SK-N-SH (cell line): ENCODE measurements at regions not wholly inside any gene's neighbourhood (a gene's known extent, or its start where the extent isn't known, plus 50 kb on each side); places are given as distances from the start of the nearest gene placed in this dataset.

Experiments
- CTCF ChIA-PET: fragments of 300-600, 350-600 bp; formaldehyde crosslinking; extraction: SDS; loops from one replicate; lab custom pipeline; 2021; lab: Yijun Ruan, JAX
- POLR2A ChIA-PET: fragments of 350-600 bp; sonication (Branson Sonifier 250); formaldehyde crosslinking; extraction: SDS; loops from one replicate; lab custom pipeline; 2020; ENCODE audit warnings: antibody characterized with exemption, inconsistent platforms; lab: Yijun Ruan, JAX
- DNase-seq: peaks from one replicate; pipeline ENCODE4 v3.0.0; 2012
- H2AFZ ChIP-seq: fragments of 200-600 bp; sonication (generic); 2 replicates; pipeline ENCODE4 v1.8.1; 2016; ENCODE audit warnings: antibody characterized with exemption, mild to moderate bottlenecking, low read depth
- H3F3A ChIP-seq: fragments of 200-600 bp; sonication (generic); replicated peaks from 2 replicates; pipeline ENCODE3; 2016; ENCODE audit warnings: antibody characterized with exemption, mild to moderate bottlenecking; ENCODE audit not compliant: insufficient read depth
- H3K27ac ChIP-seq, 2 experiments: fragments of 200-500 bp in 1 of 2; fragments of 200-600 bp in 1 of 2; sonication (Bioruptor generic) in 1 of 2; sonication (generic), shearing (Covaris generic) in 1 of 2; 2 replicates each; pipeline versions ENCODE4 v1.5.1 to v1.6.1; 2014 to 2016; ENCODE audit warnings: low read depth in 2 of 2, inconsistent platforms in 1 of 2, low read length in 1 of 2, mild to moderate bottlenecking in 1 of 2, mixed read lengths in 1 of 2
- H3K27me3 ChIP-seq: fragments of 200-600 bp; sonication (generic), shearing (Covaris generic); 2 replicates; pipeline ENCODE4 v1.6.1; 2016; ENCODE audit warnings: mixed run types; ENCODE audit not compliant: insufficient read depth
- H3K36me3 ChIP-seq, 2 experiments: fragments of 200-500 bp in 1 of 2; fragments of 200-600 bp in 1 of 2; sonication (Bioruptor generic) in 1 of 2; sonication (generic) in 1 of 2; replicated peaks in 1 of 2; 2 replicates each; pipeline versions ENCODE3 to v1.5.1; 2014 to 2016; ENCODE audit warnings: low read length in 1 of 2, mild to moderate bottlenecking in 1 of 2; ENCODE audit not compliant: insufficient read depth in 2 of 2, control insufficient read depth in 1 of 2
- H3K4me1 ChIP-seq, 2 experiments: fragments of 200-500 bp in 1 of 2; fragments of 200-600 bp in 1 of 2; sonication (Bioruptor generic) in 1 of 2; sonication (generic), shearing (Covaris generic) in 1 of 2; 2 replicates each; pipeline versions ENCODE4 v1.5.1 to v1.6.1; 2014 to 2016; ENCODE audit warnings: low read depth in 1 of 2, low read length in 1 of 2, mixed run types in 1 of 2; ENCODE audit not compliant: insufficient read depth in 2 of 2, control insufficient read depth in 1 of 2
- H3K4me2 ChIP-seq: fragments of 200-600 bp; sonication (generic), shearing (Covaris generic); 2 replicates; pipeline ENCODE4 v1.6.1; 2017; ENCODE audit warnings: mixed run types
- H3K4me3 ChIP-seq, 2 experiments: fragments of 200-500 bp in 1 of 2; fragments of 200-600 bp in 1 of 2; sonication (Bioruptor generic) in 1 of 2; sonication (generic), shearing (Covaris generic) in 1 of 2; 2 replicates each; pipeline versions ENCODE4 v1.5.1 to v1.8.1; 2014 to 2016; ENCODE audit warnings: low read depth in 2 of 2, inconsistent platforms in 1 of 2, low read length in 1 of 2, mild to moderate bottlenecking in 1 of 2, mixed read lengths in 1 of 2, moderate library complexity in 1 of 2
- H3K79me2 ChIP-seq: fragments of 200-600 bp; sonication (generic); 2 replicates; pipeline ENCODE4 v1.8.1; 2017; ENCODE audit warnings: mild to moderate bottlenecking; ENCODE audit not compliant: insufficient read depth
- H3K9ac ChIP-seq: fragments of 200-600 bp; sonication (generic); 2 replicates; pipeline ENCODE4 v1.6.1; 2017; ENCODE audit warnings: mixed run types
- H3K9me2 ChIP-seq: fragments of 200-600 bp; sonication (generic); 2 replicates; pipeline ENCODE4 v1.6.1; 2017; ENCODE audit warnings: mixed run types
- H3K9me3 ChIP-seq: fragments of 200-600 bp; sonication (generic); 2 replicates; pipeline ENCODE4 v1.6.1; 2017; ENCODE audit warnings: mixed run types, mild to moderate bottlenecking, moderate library complexity
- H4K20me1 ChIP-seq: fragments of 200-600 bp; sonication (generic); 2 replicates; pipeline ENCODE4 v1.6.1; 2017; ENCODE audit warnings: mild to moderate bottlenecking, mixed run types; ENCODE audit not compliant: insufficient read depth
- CHD2 ChIP-seq: fragments of 150-350 bp; IDR thresholded peaks from 2 replicates; pipeline ENCODE4 v1.6.1; 2018; ENCODE audit warnings: low read length; ENCODE audit not compliant: partially characterized antibody
- EP300 ChIP-seq, 2 experiments: IDR thresholded peaks; 2 replicates each; pipeline versions ENCODE4 v1.4.0 to v1.6.1; 2012; ENCODE audit warnings: borderline replicate concordance in 1 of 2, low read depth in 1 of 2, low read length in 1 of 2
- FOXM1 ChIP-seq: IDR thresholded peaks from 2 replicates; pipeline ENCODE4 v1.4.0; 2012; ENCODE audit warnings: low read depth, mild to moderate bottlenecking
- GABPA ChIP-seq: IDR thresholded peaks from 2 replicates; pipeline ENCODE4 v1.4.0; 2012; ENCODE audit warnings: low read depth, mild to moderate bottlenecking
- IRF3 ChIP-seq: fragments of 150-350 bp; IDR thresholded peaks from 2 replicates; pipeline ENCODE4 v1.6.1; 2016; ENCODE audit warnings: mild to moderate bottlenecking, low read depth, low read length
- JUND ChIP-seq: IDR thresholded peaks from 2 replicates; pipeline ENCODE4 v1.4.0; 2012
- MEF2A ChIP-seq: IDR thresholded peaks from 2 replicates; pipeline ENCODE4 v1.4.0; 2012; ENCODE audit warnings: low read depth, borderline replicate concordance
- MXI1 ChIP-seq: IDR thresholded peaks from 2 replicates; pipeline ENCODE4 v1.6.1; 2012; ENCODE audit warnings: mild to moderate bottlenecking, low read depth, low read length, improper control_type of control experiment
- NFIC ChIP-seq: IDR thresholded peaks from 2 replicates; pipeline ENCODE4 v1.4.0; 2012; ENCODE audit warnings: borderline replicate concordance
- NRF1 ChIP-seq: IDR thresholded peaks from 2 replicates; pipeline ENCODE4 v1.6.1; 2012; ENCODE audit warnings: low read depth, mild to moderate bottlenecking, low read length
- RAD21 ChIP-seq: IDR thresholded peaks from 2 replicates; pipeline ENCODE4 v1.6.1; 2012; ENCODE audit warnings: mild to moderate bottlenecking, low read length
- RCOR1 ChIP-seq: fragments of 150-350 bp; IDR thresholded peaks from 2 replicates; pipeline ENCODE4 v1.6.1; 2017; ENCODE audit warnings: antibody characterized with exemption, low read length
- RFX5 ChIP-seq: IDR thresholded peaks from 2 replicates; pipeline ENCODE4 v1.6.1; 2012; ENCODE audit warnings: mild to moderate bottlenecking, improper control_type of control experiment, low read length
- SIN3A ChIP-seq: IDR thresholded peaks from 2 replicates; pipeline ENCODE4 v1.6.1; 2012; ENCODE audit warnings: low read depth, mild to moderate bottlenecking, low read length, moderate library complexity, borderline replicate concordance
- TAF1 ChIP-seq: IDR thresholded peaks from 2 replicates; pipeline ENCODE4 v1.6.1; 2012; ENCODE audit warnings: low read depth, mild to moderate bottlenecking, low read length, moderate library complexity, borderline replicate concordance
- TCF12 ChIP-seq: IDR thresholded peaks from 2 replicates; pipeline ENCODE4 v1.4.0; 2012
- TEAD4 ChIP-seq: IDR thresholded peaks from 2 replicates; pipeline ENCODE4 v1.4.0; 2012; ENCODE audit warnings: mild to moderate bottlenecking, borderline replicate concordance; ENCODE audit not compliant: insufficient read depth
- YY1 ChIP-seq: IDR thresholded peaks from 2 replicates; pipeline ENCODE4 v1.4.0; 2012; ENCODE audit warnings: low read depth, mild to moderate bottlenecking
- WGBS: methylation state at CpG from one replicate; pipeline ENCODE4 v1.1.6; 2017; ENCODE audit warnings: low lambda C conversion rate; 5-methylcytosine and 5-hydroxymethylcytosine counted together
- TF ChIP-seq, protein P1 (sequence below): IDR thresholded peaks from 2 replicates; pipeline ENCODE4 v1.4.0; 2012; ENCODE audit warnings: low read depth, borderline replicate concordance
- TF ChIP-seq, protein P2 (sequence below): IDR thresholded peaks from 2 replicates; pipeline ENCODE4 v1.4.0; 2012; ENCODE audit warnings: low read depth
- TF ChIP-seq, protein P3 (sequence below): fragments of 200-600 bp; sonication (generic); IDR thresholded peaks from 2 replicates; pipeline ENCODE4 v1.6.1; 2017; ENCODE audit warnings: antibody characterized with exemption, mild to moderate bottlenecking, moderate library complexity
- TF ChIP-seq, protein P4 (sequence below): fragments of 150-350 bp; IDR thresholded peaks from 2 replicates; pipeline ENCODE4 v1.6.1; 2017; ENCODE audit warnings: antibody characterized with exemption, low read length, low read depth, borderline replicate concordance

- no peak overlapping the region for H3K4me2 ChIP-seq
- TF ChIP-seq FOXM1 (no peak), RCOR1 (0 out of 2 replicates have a peak, but pooled peaks have one; percentile 9)
- H3K9ac ChIP-seq: no peak overlapping the region
- CTCF ChIA-PET: interaction anchor here (0.8 to 1.5 kb wide), 5 partner anchors 15 to 195 kb away, joined by 3 to 4 read pairs (median 3); no protein-coding TSS in a partner anchor
- no peaks in the 10 kb centered on the region for H3K9me3 ChIP-seq
- POLR2A ChIA-PET: interaction anchor here (0.7 to 2.2 kb wide), 3 partner anchors 165 to 197 kb away, joined by 3 to 11 read pairs (median 5); no protein-coding TSS in a partner anchor
- H2AFZ ChIP-seq: no peak overlapping the region
- no peaks in the 10 kb centered on the region for H3K79me2 ChIP-seq
- no peak overlapping the region for H3K4me3 ChIP-seq
- H3K4me1 ChIP-seq: peaks cover 13 to 29% of the 10 kb centered on the region in 2 experiments; a peak in 3 of 4 replicates
- WGBS: 60% methylated on average over 4 of the region's 4 CpGs
- H3K27me3 ChIP-seq: no peaks in the 10 kb centered on the region
- H3K36me3 ChIP-seq: no peaks in the 10 kb centered on the region
- no peaks in the 10 kb centered on the region for H3K9me2 ChIP-seq
- no peaks in the 10 kb centered on the region for H4K20me1 ChIP-seq
- H3K27ac ChIP-seq: peak overlapping the region in 1 of 2 experiments; percentile 99; a peak in 2 of 4 replicates
- DNase-seq: no peak
- H3F3A ChIP-seq: no peaks in the 10 kb centered on the region
Observed at GRCh38 chr16:17775061-17775460, 304.3 kb upstream of the XYLT1 start.

GRCh38 chr16:17773698-17774101 lies 302.9 kb upstream of the XYLT1 start:
- H2AFZ ChIP-seq: no peak overlapping the region
- CTCF ChIA-PET: interaction anchor here (1.0 to 1.5 kb wide), 4 partner anchors 26 to 297 kb away, joined by 3 to 7 read pairs (median 5); no protein-coding TSS in a partner anchor
- H3K9me3 ChIP-seq: no peaks in the 10 kb centered on the region
- 9% methylated on average over 10 of the region's 10 CpGs for WGBS
- H3K79me2 ChIP-seq: no peaks in the 10 kb centered on the region
- H3K36me3 ChIP-seq: no peaks in the 10 kb centered on the region
- POLR2A ChIA-PET: interaction anchor here (0.7 to 2.2 kb wide), 5 partner anchors 9 to 199 kb away, joined by 3 to 11 read pairs (median 4); no protein-coding TSS in a partner anchor
- H3K4me3 ChIP-seq: no peak overlapping the region
- no peaks in the 10 kb centered on the region for H3K9me2 ChIP-seq
- peak; percentile 62 for DNase-seq
- no peaks in the 10 kb centered on the region for H3K27me3 ChIP-seq
- H3K4me1 ChIP-seq: peaks cover 10 to 29% of the 10 kb centered on the region in 2 experiments; a peak in 3 of 4 replicates
- H3K9ac ChIP-seq: no peak overlapping the region
- H4K20me1 ChIP-seq: no peaks in the 10 kb centered on the region
- H3K27ac ChIP-seq: peak overlapping the region; percentile 48 to 99; a peak in 3 of 4 replicates
- no peak overlapping the region for H3K4me2 ChIP-seq
- H3F3A ChIP-seq: no peaks in the 10 kb centered on the region
- no peak; the same call in 1 of the 2 replicates for TF ChIP-seq RFX5
- peak; percentile 81 for TF ChIP-seq MXI1
- TF ChIP-seq IRF3: no peak
- TF ChIP-seq, protein P1, sequence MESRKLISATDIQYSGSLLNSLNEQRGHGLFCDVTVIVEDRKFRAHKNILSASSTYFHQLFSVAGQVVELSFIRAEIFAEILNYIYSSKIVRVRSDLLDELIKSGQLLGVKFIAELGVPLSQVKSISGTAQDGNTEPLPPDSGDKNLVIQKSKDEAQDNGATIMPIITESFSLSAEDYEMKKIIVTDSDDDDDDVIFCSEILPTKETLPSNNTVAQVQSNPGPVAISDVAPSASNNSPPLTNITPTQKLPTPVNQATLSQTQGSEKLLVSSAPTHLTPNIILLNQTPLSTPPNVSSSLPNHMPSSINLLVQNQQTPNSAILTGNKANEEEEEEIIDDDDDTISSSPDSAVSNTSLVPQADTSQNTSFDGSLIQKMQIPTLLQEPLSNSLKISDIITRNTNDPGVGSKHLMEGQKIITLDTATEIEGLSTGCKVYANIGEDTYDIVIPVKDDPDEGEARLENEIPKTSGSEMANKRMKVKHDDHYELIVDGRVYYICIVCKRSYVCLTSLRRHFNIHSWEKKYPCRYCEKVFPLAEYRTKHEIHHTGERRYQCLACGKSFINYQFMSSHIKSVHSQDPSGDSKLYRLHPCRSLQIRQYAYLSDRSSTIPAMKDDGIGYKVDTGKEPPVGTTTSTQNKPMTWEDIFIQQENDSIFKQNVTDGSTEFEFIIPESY: no peak
- TF ChIP-seq EP300 (IDR thresholded peaks at IDR 0.05; ENCODE audit: borderline replicate concordance in 1 of 2, low read depth in 1 of 2, low read length in 1 of 2): peak in 1 of 2 experiments; percentile 87; a peak in 2 of 4 replicates
- no peak for TF ChIP-seq NRF1
- TF ChIP-seq TEAD4: no peak
- TF ChIP-seq, protein P2, sequence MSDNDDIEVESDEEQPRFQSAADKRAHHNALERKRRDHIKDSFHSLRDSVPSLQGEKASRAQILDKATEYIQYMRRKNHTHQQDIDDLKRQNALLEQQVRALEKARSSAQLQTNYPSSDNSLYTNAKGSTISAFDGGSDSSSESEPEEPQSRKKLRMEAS: no peak
- no peak for TF ChIP-seq TCF12
- peak; percentile 33 for TF ChIP-seq RAD21
- TF ChIP-seq, protein P3, sequence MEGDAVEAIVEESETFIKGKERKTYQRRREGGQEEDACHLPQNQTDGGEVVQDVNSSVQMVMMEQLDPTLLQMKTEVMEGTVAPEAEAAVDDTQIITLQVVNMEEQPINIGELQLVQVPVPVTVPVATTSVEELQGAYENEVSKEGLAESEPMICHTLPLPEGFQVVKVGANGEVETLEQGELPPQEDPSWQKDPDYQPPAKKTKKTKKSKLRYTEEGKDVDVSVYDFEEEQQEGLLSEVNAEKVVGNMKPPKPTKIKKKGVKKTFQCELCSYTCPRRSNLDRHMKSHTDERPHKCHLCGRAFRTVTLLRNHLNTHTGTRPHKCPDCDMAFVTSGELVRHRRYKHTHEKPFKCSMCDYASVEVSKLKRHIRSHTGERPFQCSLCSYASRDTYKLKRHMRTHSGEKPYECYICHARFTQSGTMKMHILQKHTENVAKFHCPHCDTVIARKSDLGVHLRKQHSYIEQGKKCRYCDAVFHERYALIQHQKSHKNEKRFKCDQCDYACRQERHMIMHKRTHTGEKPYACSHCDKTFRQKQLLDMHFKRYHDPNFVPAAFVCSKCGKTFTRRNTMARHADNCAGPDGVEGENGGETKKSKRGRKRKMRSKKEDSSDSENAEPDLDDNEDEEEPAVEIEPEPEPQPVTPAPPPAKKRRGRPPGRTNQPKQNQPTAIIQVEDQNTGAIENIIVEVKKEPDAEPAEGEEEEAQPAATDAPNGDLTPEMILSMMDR: no peak
- TF ChIP-seq TAF1: no peak
- no peak for TF ChIP-seq SIN3A
- no peak for TF ChIP-seq GABPA
- TF ChIP-seq RCOR1: peak; percentile 41
- TF ChIP-seq NFIC: peak; percentile 34; the same call in 1 of the 2 replicates
- no peak for TF ChIP-seq CHD2
- TF ChIP-seq, protein P4, sequence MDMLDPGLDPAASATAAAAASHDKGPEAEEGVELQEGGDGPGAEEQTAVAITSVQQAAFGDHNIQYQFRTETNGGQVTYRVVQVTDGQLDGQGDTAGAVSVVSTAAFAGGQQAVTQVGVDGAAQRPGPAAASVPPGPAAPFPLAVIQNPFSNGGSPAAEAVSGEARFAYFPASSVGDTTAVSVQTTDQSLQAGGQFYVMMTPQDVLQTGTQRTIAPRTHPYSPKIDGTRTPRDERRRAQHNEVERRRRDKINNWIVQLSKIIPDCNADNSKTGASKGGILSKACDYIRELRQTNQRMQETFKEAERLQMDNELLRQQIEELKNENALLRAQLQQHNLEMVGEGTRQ: peak; percentile 24; the same call in 1 of the 2 replicates
- TF ChIP-seq JUND: no peak
- TF ChIP-seq MEF2A: no peak
- TF ChIP-seq YY1: no peak
